ENCODE measurements at regions not wholly inside any gene's neighbourhood (a gene's known extent, or its start where the extent isn't known, plus 50 kb on each side); places are given as distances from the start of the nearest gene placed in this dataset.

- TF ChIP-seq EZH2 (IDR thresholded peaks at IDR 0.05; ENCODE audit: low read length, missing control alignments) (no peak), CTCF (conservative IDR thresholded peaks at IDR 0.05 in 1 of 2, IDR thresholded peaks at IDR 0.05 in 1 of 2; ENCODE audit: low read depth in 1 of 2, low read length in 2 of 2) (no peak)
- Histone ChIP-seq H3K27me3 (ENCODE audit: control insufficient read depth, insufficient read depth, low read length) (no peaks in the 10 kb centered on the region), H3K79me2 (ENCODE audit: control insufficient read depth, insufficient read depth, low read length) (no peaks in the 10 kb centered on the region)
Observed at GRCh38 chr2:185466915-185467314, 271.7 kb upstream of the FSIP2 start.

GRCh38 chr2:185471441-185471840, 267.2 kb upstream of the FSIP2 start:
- H2AFZ ChIP-seq (ENCODE audit: low read length): no peak overlapping the region
- H3K4me1 ChIP-seq (ENCODE audit: control insufficient read depth, extremely low read depth, insufficient read depth, low read length): no peaks in the 10 kb centered on the region
- DNase-seq (ENCODE audit: low read depth in 2 of 2): no peak
- H3K36me3 ChIP-seq (ENCODE audit: control insufficient read depth, insufficient read depth, low read length): no peaks in the 10 kb centered on the region
- no peaks in the 10 kb centered on the region for H3K27me3 ChIP-seq (ENCODE audit: control insufficient read depth, insufficient read depth, low read length)
- H4K20me1 ChIP-seq (ENCODE audit: control insufficient read depth, extremely low read depth, insufficient read depth, low read length): no peaks in the 10 kb centered on the region
- no peak overlapping the region for H3K4me3 ChIP-seq (replicated peaks in 1 of 4; ENCODE audit: control extremely low read depth in 1 of 4, insufficient read depth in 1 of 4, low read depth in 3 of 4, low read length in 4 of 4)
- H3K9ac ChIP-seq (ENCODE audit: insufficient read depth, low read length): no peak overlapping the region
- no peaks in the 10 kb centered on the region for H3K79me2 ChIP-seq (ENCODE audit: control insufficient read depth, insufficient read depth, low read length)
- H3K27ac ChIP-seq (ENCODE audit: insufficient read depth, low read length): no peak overlapping the region
- no peaks in the 10 kb centered on the region for H3K9me3 ChIP-seq (ENCODE audit: control insufficient read depth, insufficient read depth, low read depth, low read length)
- no peak overlapping the region for H3K4me2 ChIP-seq (ENCODE audit: extremely low read depth, insufficient read depth, low read length)
- TF ChIP-seq EZH2 (IDR thresholded peaks at IDR 0.05; ENCODE audit: low read length, missing control alignments) (no peak), CTCF (conservative IDR thresholded peaks at IDR 0.05 in 1 of 2, IDR thresholded peaks at IDR 0.05 in 1 of 2; ENCODE audit: low read depth in 1 of 2, low read length in 2 of 2) (no peak)

More at GRCh38 chr2:185466915-185467314, 271.7 kb upstream of the FSIP2 start:
- H2AFZ ChIP-seq (ENCODE audit: low read length): no peak overlapping the region
- no peak overlapping the region for H3K4me2 ChIP-seq (ENCODE audit: extremely low read depth, insufficient read depth, low read length)
- no peak overlapping the region for H3K27ac ChIP-seq (ENCODE audit: insufficient read depth, low read length)
- DNase-seq (ENCODE audit: low read depth in 2 of 2): no peak
- H3K4me1 ChIP-seq (ENCODE audit: control insufficient read depth, extremely low read depth, insufficient read depth, low read length): no peaks in the 10 kb centered on the region
- no peak overlapping the region for H3K4me3 ChIP-seq (replicated peaks in 1 of 4; ENCODE audit: control extremely low read depth in 1 of 4, insufficient read depth in 1 of 4, low read depth in 3 of 4, low read length in 4 of 4)
- no peak overlapping the region for H3K9ac ChIP-seq (ENCODE audit: insufficient read depth, low read length)
- no peaks in the 10 kb centered on the region for H3K9me3 ChIP-seq (ENCODE audit: control insufficient read depth, insufficient read depth, low read depth, low read length)
- no peaks in the 10 kb centered on the region for H4K20me1 ChIP-seq (ENCODE audit: control insufficient read depth, extremely low read depth, insufficient read depth, low read length)
- H3K36me3 ChIP-seq (ENCODE audit: control insufficient read depth, insufficient read depth, low read length): no peaks in the 10 kb centered on the region

- Histone ChIP-seq H3K79me2 (ENCODE audit: control insufficient read depth, insufficient read depth, low read length) (no peaks in the 10 kb centered on the region), H3K4me3 (replicated peaks in 1 of 4; ENCODE audit: control extremely low read depth in 1 of 4, insufficient read depth in 1 of 4, low read depth in 3 of 4, low read length in 4 of 4) (no peak overlapping the region), H3K9me3 (ENCODE audit: control insufficient read depth, insufficient read depth, low read depth, low read length) (no peaks in the 10 kb centered on the region), H3K36me3 (ENCODE audit: control insufficient read depth, insufficient read depth, low read length) (no peaks in the 10 kb centered on the region), H3K27ac (ENCODE audit: insufficient read depth, low read length) (no peak overlapping the region), H2AFZ (ENCODE audit: low read length) (no peak overlapping the region), H3K4me2 (ENCODE audit: extremely low read depth, insufficient read depth, low read length) (no peak overlapping the region), H3K9ac (ENCODE audit: insufficient read depth, low read length) (no peak overlapping the region), H4K20me1 (ENCODE audit: control insufficient read depth, extremely low read depth, insufficient read depth, low read length) (no peaks in the 10 kb centered on the region), H3K27me3 (ENCODE audit: control insufficient read depth, insufficient read depth, low read length) (no peaks in the 10 kb centered on the region), H3K4me1 (ENCODE audit: control insufficient read depth, extremely low read depth, insufficient read depth, low read length) (no peaks in the 10 kb centered on the region)
- no peak for DNase-seq (ENCODE audit: low read depth in 2 of 2)
- TF ChIP-seq EZH2 (IDR thresholded peaks at IDR 0.05; ENCODE audit: low read length, missing control alignments): no peak
Observed at GRCh38 chr2:185472574-185472973, 266.0 kb upstream of the FSIP2 start.
